Gastrocnemius medialis (tissue), 4 donors: ENCODE measurements at regions not wholly inside any gene's neighbourhood (a gene's known extent, or its start where the extent isn't known, plus 50 kb on each side); places are given as distances from the start of the nearest gene placed in this dataset.

ENCODE experiments used
- CTCF ChIP-seq, 5 experiments: fragments of 450-650 bp in 3 of 5; fragments of 200-600 bp in 2 of 5; sonication (generic) in 2 of 5; IDR thresholded peaks in 4 of 5; conservative IDR thresholded peaks in 1 of 5; 1 replicate in 4 of 5; 2 replicates in 1 of 5; pipeline ENCODE4 v1.5.1; 2016 to 2019; ENCODE audit warnings: antibody characterized with exemption in 5 of 5, mild to moderate bottlenecking in 3 of 5, moderate library complexity in 3 of 5
- POLR2A ChIP-seq, 2 donors: fragments of 450-650 bp; IDR thresholded peaks; one replicate each; pipeline ENCODE4 v1.6.1; 2017; ENCODE audit warnings: antibody characterized with exemption in 2 of 2, mild to moderate bottlenecking in 2 of 2, moderate library complexity in 2 of 2

- TF ChIP-seq CTCF (IDR thresholded peaks at IDR 0.05 in 4 of 5, conservative IDR thresholded peaks at IDR 0.05 in 1 of 5) (no peak), POLR2A (IDR thresholded peaks at IDR 0.05) (no peak)
Observed at GRCh38 chr3:26271848-26272247, 350.7 kb upstream of the LRRC3B start.
